GM23248 (cell line): ENCODE measurements at regions not wholly inside any gene's neighbourhood (a gene's known extent, or its start where the extent isn't known, plus 50 kb on each side); places are given as distances from the start of the nearest gene placed in this dataset.

Source experiments
- EZH2 ChIP-seq: fragments of 200-600 bp; sonication (generic); IDR thresholded peaks from 2 replicates; pipeline ENCODE4 v1.6.1; 2018; ENCODE audit warnings: antibody characterized with exemption, mild to moderate bottlenecking; ENCODE audit not compliant: insufficient read depth, poor library complexity, severe bottlenecking
- EZH2phosphoT487 ChIP-seq: fragments of 200-600 bp; sonication (generic); IDR thresholded peaks from 2 replicates; pipeline ENCODE4 v1.6.1; 2018; ENCODE audit warnings: antibody characterized with exemption, moderate library complexity, mild to moderate bottlenecking, low read depth; ENCODE audit not compliant: insufficient read depth

- TF ChIP-seq EZH2: no peak
- no peak for TF ChIP-seq EZH2phosphoT487
Measured at GRCh38 chr2:237259201-237259600, 154.8 kb downstream of the COL6A3 start.
